Glutamatergic neuron (in vitro differentiated cells): ENCODE measurements at regions not wholly inside any gene's neighbourhood (a gene's known extent, or its start where the extent isn't known, plus 50 kb on each side); places are given as distances from the start of the nearest gene placed in this dataset.

Source experiments
- DNase-seq: peaks from one replicate; pipeline ENCODE4 v3.0.0; 2022
- H3K27ac Mint-ChIP-seq: one replicate; pipeline ENCODE4 v1.8.0; 2020; ENCODE audit warnings: mild to moderate bottlenecking, mixed read lengths, inconsistent platforms; ENCODE audit not compliant: unreplicated experiment
- H3K27me3 Mint-ChIP-seq: one replicate; pipeline ENCODE4 v1.8.0; 2020; ENCODE audit warnings: mild to moderate bottlenecking, moderate library complexity, mixed read lengths, inconsistent platforms; ENCODE audit not compliant: unreplicated experiment
- H3K36me3 Mint-ChIP-seq: one replicate; pipeline ENCODE4 v1.8.0; 2020; ENCODE audit warnings: mild to moderate bottlenecking, mixed read lengths, inconsistent platforms; ENCODE audit not compliant: unreplicated experiment
- H3K4me1 Mint-ChIP-seq: one replicate; pipeline ENCODE4 v1.8.0; 2020; ENCODE audit warnings: mild to moderate bottlenecking, low read depth, mixed read lengths, inconsistent platforms; ENCODE audit not compliant: unreplicated experiment
- H3K4me3 Mint-ChIP-seq: one replicate; pipeline ENCODE4 v1.8.0; 2020; ENCODE audit warnings: mild to moderate bottlenecking, mixed read lengths, inconsistent platforms; ENCODE audit not compliant: unreplicated experiment
- H3K9me3 Mint-ChIP-seq: one replicate; pipeline ENCODE4 v1.8.0; 2020; ENCODE audit warnings: mild to moderate bottlenecking, moderate library complexity, mixed read lengths, inconsistent platforms; ENCODE audit not compliant: unreplicated experiment
- CTCF ChIP-seq: fragments of 200-600 bp; sonication (generic); IDR thresholded peaks from one replicate; pipeline ENCODE4 v1.5.0; 2021; ENCODE audit not compliant: partially characterized antibody, unreplicated experiment

GRCh38 chr17:77793971-77794235 is 164.6 kb upstream of the TNRC6C start:
- Mint-ChIP-seq H3K27ac (no peak overlapping the region), H3K27me3 (peaks cover 7% of the 10 kb centered on the region), H3K36me3 (no peaks in the 10 kb centered on the region), H3K4me1 (peaks cover 3% of the 10 kb centered on the region), H3K4me3 (no peak overlapping the region), H3K9me3 (no peaks in the 10 kb centered on the region)
- DNase-seq = peak; percentile 8
- TF ChIP-seq CTCF = no peak

GRCh38 chr17:77794846-77795245 is 163.7 kb upstream of the TNRC6C start:
- no peaks in the 10 kb centered on the region for H3K9me3 Mint-ChIP-seq
- no peak for TF ChIP-seq CTCF
- peaks cover 3% of the 10 kb centered on the region for H3K4me1 Mint-ChIP-seq
- H3K36me3 Mint-ChIP-seq = no peaks in the 10 kb centered on the region
- H3K27ac Mint-ChIP-seq = no peak overlapping the region
- DNase-seq = peak; percentile 8
- peaks cover 5% of the 10 kb centered on the region for H3K27me3 Mint-ChIP-seq
- no peak overlapping the region for H3K4me3 Mint-ChIP-seq

- Mint-ChIP-seq H3K36me3 (no peaks in the 10 kb centered on the region), H3K4me3 (no peak overlapping the region), H3K9me3 (no peaks in the 10 kb centered on the region), H3K27me3 (peaks cover 3% of the 10 kb centered on the region), H3K4me1 (peaks cover 3% of the 10 kb centered on the region), H3K27ac (no peak overlapping the region)
- no peak for TF ChIP-seq CTCF
- DNase-seq = peak; percentile 4
Measured at GRCh38 chr17:77795685-77796084, 162.8 kb upstream of the TNRC6C start.

GRCh38 chr17:77796176-77796860 is 162.2 kb upstream of the TNRC6C start:
- Mint-ChIP-seq H3K36me3 (no peaks in the 10 kb centered on the region), H3K9me3 (no peaks in the 10 kb centered on the region), H3K4me1 (peaks cover 8% of the 10 kb centered on the region), H3K27me3 (peaks cover 3% of the 10 kb centered on the region), H3K27ac (no peak overlapping the region), H3K4me3 (no peak overlapping the region)
- DNase-seq = peak; percentile 7
- no peak for TF ChIP-seq CTCF

- no peak for DNase-seq
- H3K27ac Mint-ChIP-seq = no peak overlapping the region
- no peak for TF ChIP-seq CTCF
- H3K9me3 Mint-ChIP-seq = peaks cover 5% of the 10 kb centered on the region
- peaks cover 12% of the 10 kb centered on the region for H3K27me3 Mint-ChIP-seq
- no peaks in the 10 kb centered on the region for H3K36me3 Mint-ChIP-seq
- peaks cover 22% of the 10 kb centered on the region for H3K4me1 Mint-ChIP-seq
- no peak overlapping the region for H3K4me3 Mint-ChIP-seq
Measured at GRCh38 chr17:77798031-77798430, 160.5 kb upstream of the TNRC6C start.
